HL-60 (cell line): ENCODE measurements at regions not wholly inside any gene's neighbourhood (a gene's known extent, or its start where the extent isn't known, plus 50 kb on each side); places are given as distances from the start of the nearest gene placed in this dataset.

Source experiments
- DNase-seq, 2 experiments: peaks; one replicate each; pipeline ENCODE4 v3.0.0-alpha.2; 2010 to 2020; ENCODE audit warnings: low read depth in 1 of 2, low spot score in 1 of 2
- H3K27ac ChIP-seq: fragments of 250-450 bp; sonication (Bioruptor Pico); replicated peaks from 2 replicates; pipeline ENCODE4 v1.5.1; 2020; ENCODE audit warnings: mild to moderate bottlenecking, moderate library complexity
- H3K27me3 ChIP-seq: fragments of 250-450 bp; sonication (Bioruptor Pico); 2 replicates; pipeline ENCODE4 v1.5.1; 2021; ENCODE audit warnings: mild to moderate bottlenecking, moderate library complexity; ENCODE audit not compliant: insufficient read depth, poor library complexity, severe bottlenecking
- H3K4me3 ChIP-seq: replicated peaks from 2 replicates; pipeline ENCODE4 v1.5.1; 2011; ENCODE audit warnings: mild to moderate bottlenecking, control low read depth, low read length; ENCODE audit not compliant: insufficient read depth
- CTCF ChIP-seq: IDR thresholded peaks from one replicate; pipeline ENCODE4 v1.5.1; 2011; ENCODE audit warnings: low read length, control low read depth, inconsistent platforms; ENCODE audit not compliant: insufficient read depth
- GABPA ChIP-seq: IDR thresholded peaks from 2 replicates; pipeline ENCODE4 v1.6.1; 2012; ENCODE audit warnings: low read depth
- POLR2AphosphoS5 ChIP-seq: IDR thresholded peaks from 2 replicates; pipeline ENCODE4 v1.6.1; 2012; ENCODE audit warnings: low read depth
- SPI1 ChIP-seq: IDR thresholded peaks from 2 replicates; pipeline ENCODE4 v1.6.1; 2012; ENCODE audit warnings: low read depth, mild to moderate bottlenecking, borderline replicate concordance
- TF ChIP-seq, protein P1 (sequence below): IDR thresholded peaks from 2 replicates; pipeline ENCODE4 v1.6.1; 2012; ENCODE audit warnings: low read depth; ENCODE audit not compliant: insufficient replicate concordance

- H3K27me3 ChIP-seq = peaks cover 5% of the 10 kb centered on the region
Measured at GRCh38 chr13:111415765-111416164, 95.3 kb downstream of the TEX29 start.

DNA sequence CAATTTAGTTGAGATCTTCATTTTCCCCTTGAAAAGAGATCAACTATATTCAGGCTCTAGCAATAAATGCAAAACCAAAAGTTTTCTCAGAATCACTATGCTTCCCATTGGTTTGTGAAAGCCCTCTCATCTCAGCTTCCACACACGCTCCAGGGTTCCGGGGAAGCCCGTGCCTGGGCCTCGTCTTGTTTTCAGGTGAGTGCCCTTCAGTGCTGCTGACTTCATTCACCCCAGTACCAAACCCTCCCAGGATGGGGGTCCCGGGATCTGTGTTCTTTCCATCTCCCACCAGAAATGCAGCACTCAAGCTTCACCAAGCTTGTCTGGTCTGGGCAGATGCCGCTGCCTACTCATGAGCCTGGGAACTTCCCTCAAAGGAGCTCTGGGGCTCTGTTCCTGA is 97.7 kb downstream of the TEX29 start:
- H3K27me3 ChIP-seq = peaks cover 6% of the 10 kb centered on the region
- H3K4me3 ChIP-seq = no peak overlapping the region
- no peak overlapping the region for H3K27ac ChIP-seq
- TF ChIP-seq, protein P1, sequence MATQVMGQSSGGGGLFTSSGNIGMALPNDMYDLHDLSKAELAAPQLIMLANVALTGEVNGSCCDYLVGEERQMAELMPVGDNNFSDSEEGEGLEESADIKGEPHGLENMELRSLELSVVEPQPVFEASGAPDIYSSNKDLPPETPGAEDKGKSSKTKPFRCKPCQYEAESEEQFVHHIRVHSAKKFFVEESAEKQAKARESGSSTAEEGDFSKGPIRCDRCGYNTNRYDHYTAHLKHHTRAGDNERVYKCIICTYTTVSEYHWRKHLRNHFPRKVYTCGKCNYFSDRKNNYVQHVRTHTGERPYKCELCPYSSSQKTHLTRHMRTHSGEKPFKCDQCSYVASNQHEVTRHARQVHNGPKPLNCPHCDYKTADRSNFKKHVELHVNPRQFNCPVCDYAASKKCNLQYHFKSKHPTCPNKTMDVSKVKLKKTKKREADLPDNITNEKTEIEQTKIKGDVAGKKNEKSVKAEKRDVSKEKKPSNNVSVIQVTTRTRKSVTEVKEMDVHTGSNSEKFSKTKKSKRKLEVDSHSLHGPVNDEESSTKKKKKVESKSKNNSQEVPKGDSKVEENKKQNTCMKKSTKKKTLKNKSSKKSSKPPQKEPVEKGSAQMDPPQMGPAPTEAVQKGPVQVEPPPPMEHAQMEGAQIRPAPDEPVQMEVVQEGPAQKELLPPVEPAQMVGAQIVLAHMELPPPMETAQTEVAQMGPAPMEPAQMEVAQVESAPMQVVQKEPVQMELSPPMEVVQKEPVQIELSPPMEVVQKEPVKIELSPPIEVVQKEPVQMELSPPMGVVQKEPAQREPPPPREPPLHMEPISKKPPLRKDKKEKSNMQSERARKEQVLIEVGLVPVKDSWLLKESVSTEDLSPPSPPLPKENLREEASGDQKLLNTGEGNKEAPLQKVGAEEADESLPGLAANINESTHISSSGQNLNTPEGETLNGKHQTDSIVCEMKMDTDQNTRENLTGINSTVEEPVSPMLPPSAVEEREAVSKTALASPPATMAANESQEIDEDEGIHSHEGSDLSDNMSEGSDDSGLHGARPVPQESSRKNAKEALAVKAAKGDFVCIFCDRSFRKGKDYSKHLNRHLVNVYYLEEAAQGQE = no peak
- no peak for DNase-seq

More at GRCh38 chr13:111415765-111416164, 95.3 kb downstream of the TEX29 start:
- no peak for DNase-seq
- no peak overlapping the region for H3K4me3 ChIP-seq
- no peak for TF ChIP-seq CTCF
- no peak for TF ChIP-seq GABPA
- no peak for TF ChIP-seq POLR2AphosphoS5
- TF ChIP-seq, protein P1 = no peak
- TF ChIP-seq SPI1 = no peak
- H3K27ac ChIP-seq = no peak overlapping the region

GRCh38 chr13:111420113-111420876 is 99.9 kb downstream of the TEX29 start:
- DNase-seq = no peak
- peaks cover 10% of the 10 kb centered on the region for H3K27me3 ChIP-seq
- no peak overlapping the region for H3K4me3 ChIP-seq
- TF ChIP-seq, protein P1 = no peak
- no peak for TF ChIP-seq CTCF
- TF ChIP-seq GABPA = no peak
- TF ChIP-seq SPI1 = no peak
- TF ChIP-seq POLR2AphosphoS5 = no peak
- H3K27ac ChIP-seq = no peak overlapping the region
